ENCODE measurements at regions not wholly inside any gene's neighbourhood (a gene's known extent, or its start where the extent isn't known, plus 50 kb on each side); places are given as distances from the start of the nearest gene placed in this dataset.

GRCh38 chr18:78643981-78644380 lies 335.6 kb upstream of the SALL3 start:
- DNase-seq = no peak

GRCh38 chr18:78645216-78645615 lies 334.4 kb upstream of the SALL3 start:
- no peak for DNase-seq

GRCh38 chr18:78647018-78647417 lies 332.6 kb upstream of the SALL3 start:
- DNase-seq = no peak

GRCh38 chr18:78649421-78649820 lies 330.2 kb upstream of the SALL3 start:
- no peak for DNase-seq

- no peak for DNase-seq
Measured at GRCh38 chr18:78650926-78651325, 328.7 kb upstream of the SALL3 start.

- DNase-seq = no peak
Measured at GRCh38 chr18:78652001-78652545, 327.5 kb upstream of the SALL3 start.

GRCh38 chr18:78655921-78656320 lies 323.7 kb upstream of the SALL3 start:
- no peak for DNase-seq

GRCh38 chr18:78656346-78656925 lies 323.2 kb upstream of the SALL3 start:
- no peak for DNase-seq

- no peak for DNase-seq
Measured at GRCh38 chr18:78658531-78658930, 321.1 kb upstream of the SALL3 start.

- DNase-seq = no peak
Measured at GRCh38 chr18:78659057-78659456, 320.6 kb upstream of the SALL3 start.

- no peak for DNase-seq
Measured at GRCh38 chr18:78659748-78660147, 319.9 kb upstream of the SALL3 start.

GRCh38 chr18:78660311-78660710 lies 319.3 kb upstream of the SALL3 start:
- no peak for DNase-seq

- no peak for DNase-seq
Measured at GRCh38 chr18:78661316-78661715, 318.3 kb upstream of the SALL3 start.

GRCh38 chr18:78662879-78663278 lies 316.7 kb upstream of the SALL3 start:
- DNase-seq = no peak

GRCh38 chr18:78664048-78664447 lies 315.6 kb upstream of the SALL3 start:
- no peak for DNase-seq

GRCh38 chr18:78664848-78665247 lies 314.8 kb upstream of the SALL3 start:
- DNase-seq = no peak

- DNase-seq = no peak
Measured at GRCh38 chr18:78665644-78666043, 314.0 kb upstream of the SALL3 start.

GRCh38 chr18:78666666-78667335 lies 312.8 kb upstream of the SALL3 start:
- no peak for DNase-seq

- no peak for DNase-seq
Measured at GRCh38 chr18:78670778-78671391, 308.7 kb upstream of the SALL3 start.

GRCh38 chr18:78671551-78671950 lies 308.1 kb upstream of the SALL3 start:
- no peak for DNase-seq

GRCh38 chr18:78672862-78673446 lies 306.7 kb upstream of the SALL3 start:
- no peak for DNase-seq

- DNase-seq = no peak
Measured at GRCh38 chr18:78673516-78674321, 305.9 kb upstream of the SALL3 start.

- no peak for DNase-seq
Measured at GRCh38 chr18:78675231-78675630, 304.4 kb upstream of the SALL3 start.
